K562 (cell line): ENCODE measurements at regions not wholly inside any gene's neighbourhood (a gene's known extent, or its start where the extent isn't known, plus 50 kb on each side); places are given as distances from the start of the nearest gene placed in this dataset.

Experiments used
- ATAC-seq: fragments of 200-7000 bp; cut with Tn5 transposase; 3 replicates; pipeline ENCODE4 v1.9.1; 2020; ENCODE audit warnings: moderate library complexity
- BruUV-seq: library from RNA; stranded (reverse); fragments of 400-500 nt; replicated peaks from 2 replicates; lab custom pipeline; 2021; lab: Mats Ljungman, UMichigan
- CTCF ChIA-PET: fragments of 300-600 bp; formaldehyde crosslinking; extraction: SDS; loops from one replicate; lab custom pipeline; 2021; ENCODE audit warnings: low intra/inter-chr PET ratio; lab: Yijun Ruan, JAX
- POLR2A ChIA-PET: fragments of 300-600, 350-650 bp; sonication (Branson Sonifier 250); formaldehyde crosslinking; extraction: SDS; loops from one replicate; lab custom pipeline; 2021; ENCODE audit warnings: antibody characterized with exemption, inconsistent platforms; lab: Yijun Ruan, JAX
- DNase-seq, 4 experiments: peaks; one replicate each; pipeline versions ENCODE4 v3.0.0 to v3.0.0-alpha.2; 2011 to 2018; ENCODE audit warnings: low spot score in 3 of 4, mixed read lengths in 3 of 4; ENCODE audit errors: extremely low read depth in 1 of 4
- FAIRE-seq: peaks from 2 replicates; lab custom pipeline; 2011; peaks lifted over from hg19 to GRCh38; lab: Jason Lieb, UNC
- H2AFZ ChIP-seq: 2 replicates; pipeline ENCODE4 v1.6.0; 2011; ENCODE audit warnings: low read depth, low read length, control low read depth, inconsistent platforms
- H3K27ac ChIP-seq: fragments of 200-600 bp; 3 replicates; pipeline ENCODE4 v1.8.0; 2011; ENCODE audit warnings: low read depth, mild to moderate bottlenecking, control low read depth, inconsistent platforms, low read length, moderate library complexity, mixed read lengths; ENCODE audit errors: extremely low read depth
- H3K27me3 ChIP-seq, 2 experiments: fragments of 300-600 bp in 1 of 2; 2 replicates in 1 of 2; 3 replicates in 1 of 2; pipeline versions ENCODE4 v1.6.0 to v1.8.0; 2011; ENCODE audit warnings: inconsistent platforms in 2 of 2, low read length in 2 of 2, mild to moderate bottlenecking in 1 of 2, mixed read lengths in 1 of 2, moderate library complexity in 1 of 2; ENCODE audit not compliant: control insufficient read depth in 2 of 2, insufficient read depth in 2 of 2
- H3K36me3 ChIP-seq: fragments of 300-600 bp; 3 replicates; pipeline ENCODE4 v1.8.0; 2011; ENCODE audit warnings: mild to moderate bottlenecking, low read length, inconsistent platforms; ENCODE audit not compliant: control insufficient read depth, insufficient read depth
- H3K4me1 ChIP-seq, 2 experiments: fragments of 200-600 bp in 1 of 2; replicated peaks in 1 of 2; 2 replicates in 1 of 2; 3 replicates in 1 of 2; pipeline versions ENCODE4 v1.5.1 to v1.8.0; 2011; ENCODE audit warnings: inconsistent platforms in 2 of 2, low read length in 2 of 2, mild to moderate bottlenecking in 1 of 2, mixed read lengths in 1 of 2, moderate library complexity in 1 of 2; ENCODE audit not compliant: control insufficient read depth in 2 of 2, insufficient read depth in 2 of 2
- H3K4me2 ChIP-seq: 2 replicates; pipeline ENCODE4 v1.6.1; 2011; ENCODE audit warnings: low read length, control low read depth, inconsistent platforms, mixed read lengths; ENCODE audit not compliant: insufficient read depth
- H3K4me3 ChIP-seq: fragments of 200-600 bp; sonication (generic), shearing (Covaris generic); 2 replicates; pipeline ENCODE4 v1.5.1; 2016; ENCODE audit warnings: control low read depth, inconsistent platforms
- H3K79me2 ChIP-seq: fragments of 200-600 bp; 3 replicates; pipeline ENCODE4 v1.8.0; 2011; ENCODE audit warnings: low read length, inconsistent platforms; ENCODE audit not compliant: control insufficient read depth, insufficient read depth
- H3K9ac ChIP-seq, 2 experiments: 2 replicates each; pipeline versions ENCODE4 v1.6.0 to v1.6.1; 2011; ENCODE audit warnings: low read depth in 2 of 2, low read length in 2 of 2, control low read depth in 1 of 2, inconsistent platforms in 1 of 2, mild to moderate bottlenecking in 1 of 2, mixed read lengths in 1 of 2; ENCODE audit not compliant: insufficient read depth in 1 of 2
- H3K9me1 ChIP-seq: one replicate; pipeline ENCODE4 v1.6.0; 2011; ENCODE audit warnings: inconsistent platforms, mild to moderate bottlenecking, low read length, moderate library complexity; ENCODE audit not compliant: control insufficient read depth, insufficient read depth
- H3K9me3 ChIP-seq: replicated peaks from 2 replicates; pipeline ENCODE4 v1.5.1; 2011; ENCODE audit warnings: low read depth, low read length, inconsistent platforms; ENCODE audit not compliant: control insufficient read depth, insufficient read depth
- H4K20me1 ChIP-seq: replicated peaks from 2 replicates; pipeline ENCODE4 v1.6.1; 2011; ENCODE audit warnings: low read length, inconsistent platforms, mixed read lengths; ENCODE audit not compliant: control insufficient read depth, insufficient read depth
- SMC3 ChIP-seq: conservative IDR thresholded peaks from 2 replicates; pipeline ENCODE4 v1.6.1; 2011; ENCODE audit warnings: low read depth, low read length, improper control_type of control experiment; ENCODE audit not compliant: insufficient read depth
- ZNF165 ChIP-seq: fragments of 250-450 bp; sonication (Bioruptor Pico); IDR thresholded peaks from 2 replicates; pipeline ENCODE4 v1.4.0; 2020; ENCODE audit warnings: borderline replicate concordance
- ZNF408 ChIP-seq: fragments of 250-450 bp; sonication (Bioruptor Pico); IDR thresholded peaks from 2 replicates; pipeline ENCODE4 v1.4.0; 2020; ENCODE audit warnings: low read depth, mild to moderate bottlenecking, moderate library complexity
- ZNF445 ChIP-seq: fragments of 250-450 bp; sonication (Bioruptor Pico); IDR thresholded peaks from 2 replicates; pipeline ENCODE4 v1.4.0; 2020; ENCODE audit warnings: low read depth, mild to moderate bottlenecking, moderate library complexity
- ZNF830 ChIP-seq: fragments of 250-450 bp; sonication (Bioruptor Pico); IDR thresholded peaks from 2 replicates; pipeline ENCODE4 v1.5.0; 2021; ENCODE audit warnings: mild to moderate bottlenecking
- WGBS: fragments of 100-300 bp; shearing (Covaris generic); methylation state at CpG from one replicate; pipeline ENCODE4 v1.1.6; 2016; ENCODE audit warnings: low coverage, mixed read lengths; ENCODE audit not compliant: insufficient coverage; ENCODE audit errors: missing lambda C conversion rate; 5-methylcytosine and 5-hydroxymethylcytosine counted together
- in situ Hi-C: fragments of 300-500 bp; cut with MboI; formaldehyde crosslinking; loops from 4 replicates; pipeline ENCODE4 v1.15.0; 2018; ENCODE audit warnings: inconsistent platforms, mixed read lengths
- intact Hi-C: fragments of 100-400 bp; cut with micrococcal nuclease; formaldehyde crosslinking; loops from 2 replicates; pipeline ENCODE4 v1.14.2; 2022
- TF ChIP-seq, protein P1 (sequence below): fragments of 250-450 bp; sonication (Bioruptor Pico); IDR thresholded peaks from 2 replicates; pipeline ENCODE4 v1.8.0; 2022; ENCODE audit warnings: inconsistent platforms

DNA sequence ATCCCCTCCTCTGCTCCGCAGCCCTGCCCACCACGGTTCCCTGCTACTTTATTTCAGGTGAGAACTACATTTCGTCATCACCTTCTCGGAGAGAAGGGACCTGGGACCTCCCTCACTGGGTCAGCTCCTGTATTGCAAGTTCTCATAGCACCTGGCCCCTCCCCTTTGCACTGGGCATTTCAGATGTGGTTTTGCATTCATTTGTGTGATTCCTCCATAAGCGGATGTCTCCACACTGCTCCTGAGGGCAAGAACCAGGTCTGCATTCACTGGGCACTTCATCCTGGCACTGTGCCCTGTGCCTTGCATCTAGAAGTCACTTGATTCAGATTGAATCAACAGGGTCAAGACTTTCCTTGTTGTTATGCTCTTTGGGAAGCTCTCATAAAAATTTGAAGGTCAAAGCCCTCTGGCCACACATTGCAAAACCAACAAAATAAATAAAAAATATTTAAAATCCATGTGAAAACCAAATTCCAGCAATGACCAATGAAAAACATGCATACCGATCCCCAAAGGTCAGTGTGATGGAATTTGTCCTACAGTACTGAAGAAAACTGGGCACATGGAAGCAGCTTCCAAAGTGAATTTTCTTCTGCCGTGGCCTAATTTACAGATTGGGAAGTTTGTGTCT, 89.1 kb upstream of the F13A1 start:
- Histone ChIP-seq H2AFZ (no peak overlapping the region), H3K36me3 (no peaks in the 10 kb centered on the region), H3K79me2 (no peaks in the 10 kb centered on the region), H3K9ac (no peak overlapping the region), H3K4me1 (no peaks in the 10 kb centered on the region), H3K27ac (no peak overlapping the region), H3K4me3 (no peak overlapping the region), H3K9me1 (no peaks in the 10 kb centered on the region), H4K20me1 (no peaks in the 10 kb centered on the region), H3K27me3 (peaks cover 0 to 5% of the 10 kb centered on the region in 2 experiments; a peak in 1 of 5 replicates), H3K4me2 (no peak overlapping the region), H3K9me3 (no peaks in the 10 kb centered on the region)
- DNase-seq, result no peak
- FAIRE-seq, result no peak
- no peak for TF ChIP-seq ZNF165
- ChIA-PET POLR2A (interaction anchor here (1.0 to 1.1 kb wide), 2 partner anchors 11 to 36 kb away, joined by 3 read pairs; no protein-coding TSS in a partner anchor), CTCF (no interaction called here)
- intact Hi-C loops, result no loop called here
- WGBS, result 2% methylated on average over 7 of the region's 7 CpGs
- in situ Hi-C loops, result no loop called here
- ATAC-seq, result no peak
- BruUV-seq, result no TSS peak

DNA sequence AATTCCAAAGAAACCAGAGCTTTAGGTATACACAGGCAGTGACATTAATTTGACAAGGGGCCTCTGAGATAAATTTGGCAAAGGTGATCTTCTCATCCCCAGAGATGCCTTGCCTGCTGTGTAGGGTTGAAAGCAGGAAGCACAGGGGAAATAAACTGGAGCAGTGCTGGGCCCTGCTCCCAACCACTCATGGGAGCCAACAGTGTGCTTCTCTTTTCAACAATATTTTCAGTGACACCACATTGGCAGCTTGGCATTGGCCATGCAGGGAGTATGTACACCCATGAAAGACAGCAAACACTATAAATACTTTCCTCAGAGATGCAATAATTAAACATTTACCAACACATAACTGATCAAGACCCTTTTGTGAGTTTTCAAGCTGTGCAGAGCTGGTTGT, 90.7 kb upstream of the F13A1 start:
- Histone ChIP-seq H3K27me3 (peaks cover 0 to 5% of the 10 kb centered on the region in 2 experiments; a peak in 1 of 5 replicates), H3K79me2 (no peaks in the 10 kb centered on the region), H3K4me3 (no peak overlapping the region), H3K4me2 (no peak overlapping the region), H3K9me3 (no peaks in the 10 kb centered on the region), H3K9me1 (no peaks in the 10 kb centered on the region), H2AFZ (no peak overlapping the region), H3K4me1 (no peaks in the 10 kb centered on the region), H3K9ac (no peak overlapping the region), H3K36me3 (no peaks in the 10 kb centered on the region), H3K27ac (no peak overlapping the region), H4K20me1 (no peaks in the 10 kb centered on the region)
- ATAC-seq (no peak), DNase-seq (no peak), FAIRE-seq (no peak)
- TF ChIP-seq SMC3 (no peak), ZNF445 (no peak), ZNF408 (no peak), ZNF830 (CRISPR knock-in tag) (no peak)
- TF ChIP-seq, protein P1, sequence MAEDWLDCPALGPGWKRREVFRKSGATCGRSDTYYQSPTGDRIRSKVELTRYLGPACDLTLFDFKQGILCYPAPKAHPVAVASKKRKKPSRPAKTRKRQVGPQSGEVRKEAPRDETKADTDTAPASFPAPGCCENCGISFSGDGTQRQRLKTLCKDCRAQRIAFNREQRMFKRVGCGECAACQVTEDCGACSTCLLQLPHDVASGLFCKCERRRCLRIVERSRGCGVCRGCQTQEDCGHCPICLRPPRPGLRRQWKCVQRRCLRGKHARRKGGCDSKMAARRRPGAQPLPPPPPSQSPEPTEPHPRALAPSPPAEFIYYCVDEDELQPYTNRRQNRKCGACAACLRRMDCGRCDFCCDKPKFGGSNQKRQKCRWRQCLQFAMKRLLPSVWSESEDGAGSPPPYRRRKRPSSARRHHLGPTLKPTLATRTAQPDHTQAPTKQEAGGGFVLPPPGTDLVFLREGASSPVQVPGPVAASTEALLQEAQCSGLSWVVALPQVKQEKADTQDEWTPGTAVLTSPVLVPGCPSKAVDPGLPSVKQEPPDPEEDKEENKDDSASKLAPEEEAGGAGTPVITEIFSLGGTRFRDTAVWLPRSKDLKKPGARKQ (CRISPR knock-in tag), result no peak
- intact Hi-C loops (no loop called here), in situ Hi-C loops (no loop called here)
- BruUV-seq, result no TSS peak
- ChIA-PET CTCF (no interaction called here), POLR2A (no interaction called here)
